H1 (cell line): ENCODE measurements at regions not wholly inside any gene's neighbourhood (a gene's known extent, or its start where the extent isn't known, plus 50 kb on each side); places are given as distances from the start of the nearest gene placed in this dataset.

Experiments
- CTCF ChIA-PET: fragments of 300-600 bp; sonication (Branson Sonifier 250); formaldehyde crosslinking; loops from one replicate; lab custom pipeline; 2021; ENCODE audit not compliant: partially characterized antibody; lab: Charles Lee
- POLR2A ChIA-PET: fragments of 300-600 bp; sonication (Branson Sonifier 250); formaldehyde crosslinking; loops from one replicate; lab custom pipeline; 2021; ENCODE audit warnings: inconsistent platforms; ENCODE audit not compliant: partially characterized antibody; lab: Charles Lee
- DNase-seq, 2 experiments: peaks; one replicate each; pipeline versions ENCODE4 v3.0.0 to v3.0.0-alpha.2; 2010 to 2022; ENCODE audit warnings: low spot score in 2 of 2, low read depth in 1 of 2, mixed read lengths in 1 of 2
- FAIRE-seq: peaks from 2 replicates; lab custom pipeline; 2011; peaks lifted over from hg19 to GRCh38; lab: Jason Lieb, UNC
- H2AFZ ChIP-seq: 2 replicates; pipeline ENCODE4 v1.8.1; 2012; ENCODE audit warnings: low read length, inconsistent platforms
- H2AK5ac ChIP-seq: 2 replicates; pipeline ENCODE4 v1.6.1; 2013; ENCODE audit warnings: low read depth, low read length
- H2BK120ac ChIP-seq: replicated peaks from 2 replicates; pipeline ENCODE3; 2013; ENCODE audit warnings: low read depth, low read length, inconsistent platforms
- H2BK12ac ChIP-seq: 2 replicates; pipeline ENCODE4 v1.6.1; 2013; ENCODE audit warnings: low read depth, low read length
- H2BK15ac ChIP-seq: 2 replicates; pipeline ENCODE4 v1.6.1; 2013; ENCODE audit warnings: low read length
- H2BK20ac ChIP-seq: 2 replicates; pipeline ENCODE4 v1.6.1; 2013; ENCODE audit warnings: low read length
- H2BK5ac ChIP-seq: 2 replicates; pipeline ENCODE4 v1.6.1; 2013; ENCODE audit warnings: low read depth, low read length
- H3K14ac ChIP-seq: 2 replicates; pipeline ENCODE4 v1.6.1; 2013; ENCODE audit warnings: inconsistent platforms; ENCODE audit not compliant: insufficient read length
- H3K18ac ChIP-seq: 2 replicates; pipeline ENCODE4 v1.6.1; 2013; ENCODE audit warnings: low read length; ENCODE audit errors: extremely low read depth
- H3K23ac ChIP-seq: 2 replicates; pipeline ENCODE4 v1.6.1; 2013; ENCODE audit warnings: inconsistent platforms; ENCODE audit not compliant: insufficient read length
- H3K23me2 ChIP-seq: 2 replicates; pipeline ENCODE4 v1.6.1; 2013; ENCODE audit warnings: low read depth, low read length
- H3K27ac ChIP-seq: 2 replicates; pipeline ENCODE4 v1.6.1; 2011; ENCODE audit warnings: low read depth, low read length, inconsistent platforms
- H3K27me3 ChIP-seq, 4 experiments: replicated peaks in 1 of 4; 1 replicate in 1 of 4; 2 replicates in 3 of 4; pipeline versions ENCODE4 v1.6.1 to v1.8.1; 2011 to 2013; ENCODE audit warnings: low read length in 3 of 4, mild to moderate bottlenecking in 3 of 4, inconsistent platforms in 2 of 4, mixed read lengths in 2 of 4, moderate library complexity in 1 of 4; ENCODE audit not compliant: control insufficient read depth in 3 of 4, insufficient read depth in 3 of 4; ENCODE audit errors: extremely low read depth in 1 of 4
- H3K36me3 ChIP-seq, 4 experiments: 2 replicates each; pipeline versions ENCODE4 v1.6.1 to v1.8.1; 2011 to 2013; ENCODE audit warnings: mild to moderate bottlenecking in 4 of 4, low read length in 3 of 4, moderate library complexity in 2 of 4, control low read depth in 1 of 4, inconsistent platforms in 1 of 4; ENCODE audit not compliant: insufficient read depth in 4 of 4, control insufficient read depth in 2 of 4
- H3K4ac ChIP-seq: replicated peaks from 2 replicates; pipeline ENCODE3; 2013; ENCODE audit warnings: low read length, low read depth, mixed read lengths, inconsistent platforms; ENCODE audit not compliant: insufficient read length
- H3K4me1 ChIP-seq, 4 experiments: replicated peaks in 1 of 4; 1 replicate in 1 of 4; 2 replicates in 3 of 4; pipeline versions ENCODE4 v1.6.1 to v1.8.1; 2011 to 2013; ENCODE audit warnings: low read length in 3 of 4, inconsistent platforms in 2 of 4, mixed read lengths in 1 of 4; ENCODE audit not compliant: insufficient read depth in 4 of 4, control insufficient read depth in 3 of 4
- H3K4me2 ChIP-seq, 2 experiments: 2 replicates each; pipeline versions ENCODE4 v1.6.1 to v1.8.1; 2011 to 2013; ENCODE audit warnings: low read depth in 2 of 2, low read length in 2 of 2, control low read depth in 1 of 2, inconsistent platforms in 1 of 2, mild to moderate bottlenecking in 1 of 2; ENCODE audit not compliant: insufficient read depth in 1 of 2
- H3K4me3 ChIP-seq, 4 experiments: fragments of 200-600, 300-600 bp in 1 of 4; sonication (generic), shearing (Covaris generic), sonication (Bioruptor Twin) in 1 of 4; 2 replicates each; pipeline versions ENCODE4 v1.5.1 to v1.8.1; 2011 to 2016; ENCODE audit warnings: low read length in 4 of 4, low read depth in 3 of 4, control low read depth in 2 of 4, inconsistent platforms in 2 of 4, mild to moderate bottlenecking in 2 of 4, mixed read lengths in 1 of 4, moderate library complexity in 1 of 4; ENCODE audit not compliant: insufficient read depth in 2 of 4; ENCODE audit errors: extremely low read depth in 1 of 4
- H3K56ac ChIP-seq: replicated peaks from 2 replicates; pipeline ENCODE3; 2013; ENCODE audit warnings: low read depth, mild to moderate bottlenecking, mixed read lengths, low read length, inconsistent platforms; ENCODE audit not compliant: insufficient read length
- H3K79me1 ChIP-seq: 2 replicates; pipeline ENCODE4 v1.6.1; 2013; ENCODE audit warnings: low read depth, low read length, control low read depth
- H3K79me2 ChIP-seq, 2 experiments: 2 replicates each; pipeline versions ENCODE4 v1.6.1 to v1.8.1; 2012 to 2013; ENCODE audit warnings: low read length in 2 of 2, mild to moderate bottlenecking in 2 of 2, inconsistent platforms in 1 of 2; ENCODE audit not compliant: insufficient read depth in 2 of 2, control insufficient read depth in 1 of 2
- H3K9ac ChIP-seq, 4 experiments: replicated peaks in 1 of 4; 1 replicate in 1 of 4; 2 replicates in 3 of 4; pipeline versions ENCODE4 v1.6.1 to v1.8.1; 2011 to 2013; ENCODE audit warnings: low read depth in 3 of 4, low read length in 3 of 4, control low read depth in 2 of 4, mild to moderate bottlenecking in 2 of 4, moderate library complexity in 2 of 4, inconsistent platforms in 1 of 4; ENCODE audit errors: extremely low read depth in 1 of 4
- H3K9me3 ChIP-seq, 2 experiments: 2 replicates each; pipeline versions ENCODE4 v1.6.1 to v1.8.1; 2012 to 2013; ENCODE audit warnings: mild to moderate bottlenecking in 2 of 2, moderate library complexity in 2 of 2, control low read depth in 1 of 2, inconsistent platforms in 1 of 2, low read depth in 1 of 2, low read length in 1 of 2, mixed read lengths in 1 of 2; ENCODE audit not compliant: insufficient read depth in 2 of 2
- H4K20me1 ChIP-seq, 2 experiments: replicated peaks in 1 of 2; 2 replicates each; pipeline versions ENCODE3 to v1.8.1; 2011 to 2013; ENCODE audit warnings: inconsistent platforms in 2 of 2, low read length in 2 of 2, mild to moderate bottlenecking in 1 of 2; ENCODE audit not compliant: insufficient read depth in 2 of 2, control insufficient read depth in 1 of 2
- H4K5ac ChIP-seq: 2 replicates; pipeline ENCODE4 v1.6.1; 2013; ENCODE audit warnings: low read length, low read depth, mixed read lengths, inconsistent platforms; ENCODE audit not compliant: insufficient read length
- H4K8ac ChIP-seq: 2 replicates; pipeline ENCODE4 v1.8.0; 2013; ENCODE audit warnings: mild to moderate bottlenecking, moderate library complexity, low read length, inconsistent platforms; ENCODE audit not compliant: insufficient read depth; ENCODE audit errors: extremely low read depth
- H4K91ac ChIP-seq: replicated peaks from 2 replicates; pipeline ENCODE3; 2013; ENCODE audit warnings: low read length, mixed read lengths, inconsistent platforms; ENCODE audit not compliant: insufficient read length
- HDAC2 ChIP-seq, 2 experiments: fragments of 300-600 bp in 1 of 2; sonication (generic) in 1 of 2; IDR thresholded peaks; 2 replicates each; pipeline ENCODE4 v1.6.1; 2011 to 2012; ENCODE audit warnings: low read depth in 2 of 2, low read length in 2 of 2, mild to moderate bottlenecking in 2 of 2, moderate library complexity in 2 of 2, borderline replicate concordance in 1 of 2, inconsistent platforms in 1 of 2
- SIRT6 ChIP-seq: IDR thresholded peaks from one replicate; pipeline ENCODE4 v1.7.1; 2012; ENCODE audit warnings: low read length, inconsistent platforms
- WGBS, 2 experiments: shearing (Covaris generic) in 1 of 2; methylation state at CpG; one replicate each; pipeline versions ENCODE4 v1.1.6 to v1.1.7; 2013 to 2015; ENCODE audit warnings: low lambda C conversion rate in 2 of 2, mixed read lengths in 2 of 2, inconsistent platforms in 1 of 2, low coverage in 1 of 2, missing lambda C conversion rate in 1 of 2; ENCODE audit not compliant: insufficient replicate concordance in 2 of 2, insufficient coverage in 1 of 2, insufficient read length in 1 of 2; ENCODE audit errors: extremely low coverage in 1 of 2, missing lambda C conversion rate in 1 of 2; 5-methylcytosine and 5-hydroxymethylcytosine counted together

DNA sequence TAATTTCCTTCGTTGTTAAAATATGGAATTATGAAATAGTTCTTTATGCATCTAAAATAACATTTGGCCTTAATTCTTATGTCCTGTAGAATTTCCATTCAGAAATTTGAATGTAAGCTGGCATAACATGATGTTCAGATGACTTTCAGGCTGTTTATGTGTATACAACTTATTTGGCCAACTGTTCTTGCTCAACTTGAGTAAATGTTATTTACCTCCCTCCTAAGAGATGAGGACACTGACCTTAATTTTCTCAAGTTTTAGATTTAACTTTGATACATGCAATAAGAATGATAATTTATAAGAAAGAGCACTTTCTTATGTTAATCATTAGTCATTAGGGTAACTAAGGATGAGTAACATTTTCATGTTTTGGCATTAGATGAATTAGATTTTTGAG is 365.4 kb downstream of the AEBP2 start:
- no peak overlapping the region for H3K56ac ChIP-seq
- H3K27me3 ChIP-seq: no peaks in the 10 kb centered on the region; a peak in 1 of 7 replicates
- no peak overlapping the region for H3K4me2 ChIP-seq
- H3K23me2 ChIP-seq: no peaks in the 10 kb centered on the region
- DNase-seq: no peak
- H3K27ac ChIP-seq: no peak overlapping the region
- no peak overlapping the region for H4K91ac ChIP-seq
- no peak overlapping the region for H2AFZ ChIP-seq
- H2BK5ac ChIP-seq: no peak overlapping the region
- H3K4me3 ChIP-seq: no peak overlapping the region
- ChIA-PET POLR2A (no interaction called here), CTCF (no interaction called here)
- no peak overlapping the region for H2BK120ac ChIP-seq
- 91% methylated on average over 1 of the region's 1 CpG; no CpG with 5 or more reads in 1 of the 2 experiments for WGBS, 2 experiments
- no peak overlapping the region for H3K14ac ChIP-seq
- no peaks in the 10 kb centered on the region for H3K36me3 ChIP-seq
- H2BK15ac ChIP-seq: no peak overlapping the region
- no peak overlapping the region for H2AK5ac ChIP-seq
- no peak overlapping the region for H2BK12ac ChIP-seq
- H2BK20ac ChIP-seq: no peak overlapping the region
- H3K9ac ChIP-seq: no peak overlapping the region
- H3K79me2 ChIP-seq: no peaks in the 10 kb centered on the region
- no peak overlapping the region for H4K5ac ChIP-seq
- no peak overlapping the region for H3K23ac ChIP-seq
- H4K20me1 ChIP-seq: no peaks in the 10 kb centered on the region
- H3K4me1 ChIP-seq: no peaks in the 10 kb centered on the region
- H3K18ac ChIP-seq: no peak overlapping the region
- no peak overlapping the region for H3K4ac ChIP-seq
- H3K79me1 ChIP-seq: no peaks in the 10 kb centered on the region
- no peaks in the 10 kb centered on the region for H3K9me3 ChIP-seq
- FAIRE-seq: no peak
- H4K8ac ChIP-seq: no peak overlapping the region
- no peak for TF ChIP-seq HDAC2 (IDR thresholded peaks at IDR 0.05; ENCODE audit: borderline replicate concordance in 1 of 2, low read depth in 2 of 2, low read length in 2 of 2)
- no peak for TF ChIP-seq SIRT6
